A549 (cell line): ENCODE measurements at regions not wholly inside any gene's neighbourhood (a gene's known extent, or its start where the extent isn't known, plus 50 kb on each side); places are given as distances from the start of the nearest gene placed in this dataset.

Experiments
- RAD21 ChIP-seq, 2 experiments: fragments of >200 bp in 1 of 2; sonication (Bioruptor Twin) in 1 of 2; formaldehyde crosslinking in 1 of 2; IDR thresholded peaks in 1 of 2; conservative IDR thresholded peaks in 1 of 2; 2 replicates in 1 of 2; 3 replicates in 1 of 2; pipeline ENCODE4 v1.6.1; 2012 to 2018; ENCODE audit warnings: inconsistent platforms in 1 of 2
- TF ChIP-seq, protein P1 (sequence below): fragments of >200 bp; sonication (Bioruptor Twin); formaldehyde crosslinking; IDR thresholded peaks from 3 replicates; pipeline ENCODE4 v1.5.1; 2016

DNA sequence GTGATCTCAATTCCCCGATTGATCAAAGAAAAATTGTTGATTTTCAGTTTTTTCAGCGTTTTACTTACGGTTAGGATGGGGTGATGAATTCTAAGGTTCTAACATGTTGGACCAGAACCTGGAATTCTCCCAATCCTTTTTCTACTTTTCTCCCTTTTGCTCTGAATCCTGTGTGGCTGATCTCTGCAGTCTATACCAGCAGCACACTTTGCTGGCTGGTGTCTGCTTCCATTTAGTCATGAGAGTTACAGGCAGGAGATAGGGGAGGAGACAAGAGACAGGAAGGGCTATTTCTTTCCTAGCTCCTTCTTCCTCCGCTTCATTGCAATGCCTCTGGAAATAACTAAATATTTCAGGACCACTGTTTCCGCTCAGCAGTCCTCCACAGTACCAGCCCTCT, 623.9 kb downstream of the CENPC start:
- TF ChIP-seq, protein P1, sequence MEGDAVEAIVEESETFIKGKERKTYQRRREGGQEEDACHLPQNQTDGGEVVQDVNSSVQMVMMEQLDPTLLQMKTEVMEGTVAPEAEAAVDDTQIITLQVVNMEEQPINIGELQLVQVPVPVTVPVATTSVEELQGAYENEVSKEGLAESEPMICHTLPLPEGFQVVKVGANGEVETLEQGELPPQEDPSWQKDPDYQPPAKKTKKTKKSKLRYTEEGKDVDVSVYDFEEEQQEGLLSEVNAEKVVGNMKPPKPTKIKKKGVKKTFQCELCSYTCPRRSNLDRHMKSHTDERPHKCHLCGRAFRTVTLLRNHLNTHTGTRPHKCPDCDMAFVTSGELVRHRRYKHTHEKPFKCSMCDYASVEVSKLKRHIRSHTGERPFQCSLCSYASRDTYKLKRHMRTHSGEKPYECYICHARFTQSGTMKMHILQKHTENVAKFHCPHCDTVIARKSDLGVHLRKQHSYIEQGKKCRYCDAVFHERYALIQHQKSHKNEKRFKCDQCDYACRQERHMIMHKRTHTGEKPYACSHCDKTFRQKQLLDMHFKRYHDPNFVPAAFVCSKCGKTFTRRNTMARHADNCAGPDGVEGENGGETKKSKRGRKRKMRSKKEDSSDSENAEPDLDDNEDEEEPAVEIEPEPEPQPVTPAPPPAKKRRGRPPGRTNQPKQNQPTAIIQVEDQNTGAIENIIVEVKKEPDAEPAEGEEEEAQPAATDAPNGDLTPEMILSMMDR: no peak
- TF ChIP-seq RAD21 (conservative IDR thresholded peaks at IDR 0.05 in 1 of 2, IDR thresholded peaks at IDR 0.05 in 1 of 2): no peak
